ENCODE measurements at regions not wholly inside any gene's neighbourhood (a gene's known extent, or its start where the extent isn't known, plus 50 kb on each side); places are given as distances from the start of the nearest gene placed in this dataset.
A peak's percentile ranks its signal among the peaks of the same experiment; 100 is the strongest.

DNA sequence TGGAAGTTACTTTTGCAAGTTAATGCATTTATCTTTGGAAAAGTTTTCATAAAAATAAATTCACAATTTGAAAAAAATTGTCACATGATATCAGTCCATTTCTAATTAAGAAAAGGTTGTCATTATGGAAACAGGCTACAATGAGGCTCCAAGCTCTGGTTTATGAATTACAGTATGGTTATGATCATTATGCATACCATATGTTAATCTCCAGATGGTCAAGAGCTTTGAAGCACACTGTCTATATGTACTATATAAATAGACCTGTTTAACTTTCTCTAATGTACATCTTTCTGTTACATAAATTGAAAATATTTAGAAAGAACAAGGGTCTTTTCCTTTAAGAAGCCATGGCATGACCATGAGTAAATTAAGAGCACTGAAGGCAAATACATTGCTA, 2338.8 kb downstream of the PCDH7 start:
- intact Hi-C loops (cut with DNase I) = no loop called here
- DNase-seq = no peak

GRCh38 chr4:33060674-33061542, 2340.7 kb downstream of the PCDH7 start:
- intact Hi-C loops (cut with DNase I) = no loop called here
- peak in 9 of 10 donors; percentile 34 to 89 (median 45) for DNase-seq

DNA sequence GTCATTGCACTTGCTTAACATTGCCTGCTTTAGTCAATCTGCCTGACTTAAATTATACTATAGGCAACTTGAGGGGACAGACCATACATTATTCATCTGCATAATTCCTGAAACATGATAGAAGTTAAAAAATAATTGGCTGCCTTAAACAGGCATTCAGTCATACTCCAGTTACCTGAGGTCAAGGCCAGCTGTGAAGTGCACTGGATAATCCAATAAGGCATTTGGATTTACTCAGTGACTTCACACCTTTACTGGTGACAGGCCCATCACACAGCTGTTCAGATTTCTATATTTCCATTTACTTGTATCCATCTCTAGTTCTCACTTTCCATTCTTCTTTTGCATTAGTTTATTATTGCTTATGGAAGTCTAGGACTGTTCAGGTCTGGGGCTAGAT, 2341.6 kb downstream of the PCDH7 start:
- no peak for DNase-seq
- intact Hi-C loops (cut with DNase I) = no loop called here

- intact Hi-C loops (cut with DNase I) = no loop called here
- no peak for DNase-seq
Measured at GRCh38 chr4:33062155-33062806, 2342.1 kb downstream of the PCDH7 start.

DNA sequence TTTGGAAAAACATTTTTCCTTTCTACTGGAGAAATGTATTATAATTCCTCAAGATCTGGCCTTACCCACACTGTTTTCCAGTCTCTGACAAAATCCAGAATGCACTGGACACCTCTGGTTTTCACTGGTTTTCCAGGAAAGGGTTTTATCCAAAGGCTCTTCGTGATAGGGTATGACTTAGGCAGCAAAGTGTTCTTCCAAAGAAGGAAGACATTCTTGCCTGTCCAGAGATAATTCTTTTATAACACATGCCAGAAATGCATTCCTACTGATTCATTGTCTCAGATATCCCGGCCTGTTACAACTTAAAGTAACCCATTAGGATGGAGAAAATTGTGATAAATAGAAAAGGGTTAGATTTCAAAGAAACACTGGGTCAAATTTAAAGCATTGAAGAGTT, 2343.1 kb downstream of the PCDH7 start:
- no peak for DNase-seq
- intact Hi-C loops (cut with DNase I) = no loop called here

GRCh38 chr4:33064238-33064637, 2344.1 kb downstream of the PCDH7 start:
- DNase-seq = no peak
- intact Hi-C loops (cut with DNase I) = no loop called here

GRCh38 chr4:33065749-33066148, 2345.6 kb downstream of the PCDH7 start:
- intact Hi-C loops (cut with DNase I) = no loop called here
- DNase-seq = peak in 2 of 10 donors; percentile 9 to 66

DNA sequence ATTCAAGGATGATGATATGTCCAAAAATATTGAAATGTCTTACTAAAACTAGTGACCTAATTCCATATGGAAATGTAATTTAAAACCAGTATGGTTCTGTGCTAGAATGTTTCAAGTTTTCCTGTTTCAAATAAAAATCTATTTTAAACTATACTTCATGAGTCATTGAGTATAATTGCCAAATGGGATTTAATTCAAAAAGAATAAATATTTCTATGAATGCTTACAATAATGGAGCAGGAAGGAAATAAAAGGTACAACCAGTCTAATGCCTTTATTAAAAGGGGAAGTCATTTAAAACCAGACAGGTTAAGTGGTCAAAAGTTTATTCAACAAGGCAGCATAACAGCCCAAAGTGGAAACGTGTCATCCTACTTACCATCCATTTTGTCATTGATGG, 2347.1 kb downstream of the PCDH7 start:
- intact Hi-C loops (cut with DNase I) = no loop called here
- DNase-seq = no peak

DNA sequence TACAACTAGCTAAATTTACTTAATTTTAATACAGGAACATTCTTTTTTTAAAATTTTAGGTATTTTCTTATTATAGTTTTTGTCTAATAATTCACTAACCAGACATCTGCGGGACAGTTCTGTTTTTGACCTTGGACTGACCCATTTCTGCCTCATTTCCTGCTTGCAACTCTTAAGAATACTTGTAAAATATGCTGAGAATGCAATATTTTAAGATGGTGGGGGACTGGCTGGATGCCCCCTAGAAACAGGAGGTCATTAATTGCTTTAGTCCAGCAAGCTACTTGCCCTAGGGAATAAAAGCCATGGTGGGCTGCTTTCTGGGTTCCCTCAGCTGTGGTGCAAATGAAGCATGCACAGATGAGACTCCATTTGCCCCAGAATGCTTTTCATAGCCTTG, 2348.4 kb downstream of the PCDH7 start:
- DNase-seq = no peak
- intact Hi-C loops (cut with DNase I) = no loop called here

GRCh38 chr4:33071535-33071934, 2351.4 kb downstream of the PCDH7 start:
- no peak for DNase-seq
- intact Hi-C loops (cut with DNase I) = no loop called here

DNA sequence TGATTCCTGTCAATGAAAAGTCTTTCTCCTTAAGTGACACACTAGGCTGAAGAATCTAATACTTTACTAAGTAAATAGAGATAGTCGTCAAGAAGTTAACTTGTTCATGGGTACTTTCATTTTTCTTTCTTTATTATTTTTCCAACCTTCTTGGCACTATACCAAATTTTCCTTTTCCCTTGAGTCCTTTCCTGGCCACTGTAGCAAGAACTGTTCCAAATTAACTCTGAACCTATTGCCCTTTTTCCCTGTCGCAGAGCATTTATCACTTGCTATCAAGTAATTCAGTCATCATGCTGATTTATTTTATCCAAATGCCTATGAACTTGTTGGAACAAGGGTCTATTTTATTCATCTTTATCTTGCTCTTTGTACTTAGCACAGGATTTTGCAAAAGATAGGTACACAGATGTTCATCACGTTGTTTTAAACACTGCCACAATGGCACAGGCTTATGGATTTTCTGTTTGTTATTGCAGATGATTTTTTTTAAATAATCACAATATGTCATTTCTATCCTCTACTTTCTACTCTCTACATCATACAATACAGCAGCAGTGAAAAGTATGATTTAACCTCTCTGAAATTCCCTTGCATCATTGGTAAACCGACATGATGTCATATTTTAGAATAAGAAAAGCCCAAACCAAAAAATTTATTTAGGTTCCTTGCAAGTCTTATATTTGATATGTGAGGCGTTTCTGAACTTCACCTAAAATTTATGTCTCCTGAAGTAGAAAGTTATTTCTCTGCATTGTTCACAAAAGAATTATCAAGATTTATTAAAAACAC, 2352.3 kb downstream of the PCDH7 start:
- no peak for DNase-seq
- intact Hi-C loops (cut with DNase I) = no loop called here

GRCh38 chr4:33073811-33074210, 2353.6 kb downstream of the PCDH7 start:
- intact Hi-C loops (cut with DNase I) = no loop called here

DNA sequence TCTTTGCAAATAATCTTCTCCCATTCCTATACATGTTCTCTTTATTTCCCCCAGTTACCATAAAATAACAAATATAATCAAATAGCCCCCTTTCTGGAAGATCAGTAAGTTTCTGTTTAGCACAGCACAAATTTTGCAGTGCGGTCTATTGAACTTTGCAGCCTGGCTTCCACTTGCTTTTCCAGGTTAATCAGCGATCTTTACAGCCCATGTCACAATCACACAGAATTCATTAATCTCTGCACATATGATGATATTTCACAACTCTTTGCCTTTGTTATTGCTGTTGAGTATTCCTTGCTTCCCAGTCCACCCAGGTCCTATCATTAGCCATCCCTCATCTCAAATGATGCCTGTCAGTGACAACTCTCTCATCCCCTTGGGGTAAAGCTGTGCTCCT, 2358.0 kb downstream of the PCDH7 start:
- intact Hi-C loops (cut with DNase I) = no loop called here

More at GRCh38 chr4:33073811-33074210, 2353.6 kb downstream of the PCDH7 start:
- DNase-seq = no peak

DNA sequence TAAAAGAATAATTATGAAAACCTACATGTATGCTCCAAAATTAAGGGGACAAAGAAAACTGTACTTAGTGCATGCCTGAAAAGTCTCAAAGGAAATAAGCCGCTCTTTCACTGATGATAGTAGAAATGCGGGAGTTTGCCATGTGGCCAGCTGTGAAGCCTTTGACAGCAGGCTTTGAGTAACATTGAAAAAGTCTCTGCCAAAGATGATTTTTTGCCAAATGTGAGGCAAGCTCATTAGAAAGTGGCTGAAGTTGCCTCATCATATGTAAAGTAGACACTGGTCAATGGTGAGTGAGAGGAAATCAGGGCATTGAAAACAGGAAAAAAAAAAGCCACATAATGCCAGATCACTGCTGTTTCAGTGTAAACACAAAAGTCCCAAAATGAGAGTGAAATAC, 2360.1 kb downstream of the PCDH7 start:
- intact Hi-C loops (cut with DNase I) = no loop called here
- DNase-seq = no peak

More for the DNA sequence above, 2358.0 kb downstream of the PCDH7 start:
- no peak for DNase-seq

DNA sequence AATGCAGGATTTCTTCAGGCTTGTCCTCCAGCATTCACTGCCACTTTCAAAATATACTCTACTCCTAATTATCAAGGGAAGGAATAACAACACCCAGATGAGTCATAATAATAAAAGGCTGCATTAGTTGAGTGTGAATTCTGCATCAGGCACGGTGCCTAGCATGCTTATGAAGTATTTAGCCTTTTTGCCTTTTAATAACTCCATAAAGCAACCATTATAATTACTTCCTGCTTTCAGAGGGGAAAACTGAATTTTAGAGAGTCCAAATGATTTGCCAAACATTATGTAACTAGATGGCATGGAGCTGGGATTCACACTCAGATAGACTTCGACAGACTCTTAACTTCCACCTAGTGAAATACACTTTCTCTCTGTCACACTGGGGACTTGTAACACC, 2365.5 kb downstream of the PCDH7 start:
- intact Hi-C loops (cut with DNase I) = no loop called here
- no peak for DNase-seq

DNA sequence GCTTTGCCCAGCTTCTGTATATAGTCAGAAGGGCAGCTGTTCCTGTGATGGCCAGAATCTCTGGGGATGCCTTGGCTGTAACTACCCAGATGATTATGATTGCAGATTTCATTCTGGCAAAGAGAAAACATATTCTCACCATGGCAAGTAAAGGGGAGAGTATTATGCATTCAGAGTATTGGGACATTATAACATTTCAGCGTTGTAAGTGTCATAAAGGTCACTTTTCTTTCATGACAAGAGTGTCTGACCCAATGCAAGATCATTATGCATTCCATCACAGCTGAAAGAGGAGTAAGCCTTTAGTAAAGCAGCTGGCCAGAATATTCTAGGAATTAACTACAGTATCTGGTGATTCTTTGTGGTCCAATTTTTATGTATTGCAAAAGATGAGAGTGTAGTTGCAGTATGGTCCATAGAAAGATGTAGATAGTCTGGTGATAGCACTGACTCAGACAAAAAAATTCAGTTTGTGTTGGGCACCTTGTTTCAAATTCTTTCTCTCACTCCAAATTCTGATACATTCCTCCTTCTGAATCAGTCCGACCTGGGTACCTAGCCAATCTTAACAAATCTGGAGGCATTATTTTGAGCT, 2366.3 kb downstream of the PCDH7 start:
- intact Hi-C loops (cut with DNase I) = no loop called here
- DNase-seq = no peak

DNA sequence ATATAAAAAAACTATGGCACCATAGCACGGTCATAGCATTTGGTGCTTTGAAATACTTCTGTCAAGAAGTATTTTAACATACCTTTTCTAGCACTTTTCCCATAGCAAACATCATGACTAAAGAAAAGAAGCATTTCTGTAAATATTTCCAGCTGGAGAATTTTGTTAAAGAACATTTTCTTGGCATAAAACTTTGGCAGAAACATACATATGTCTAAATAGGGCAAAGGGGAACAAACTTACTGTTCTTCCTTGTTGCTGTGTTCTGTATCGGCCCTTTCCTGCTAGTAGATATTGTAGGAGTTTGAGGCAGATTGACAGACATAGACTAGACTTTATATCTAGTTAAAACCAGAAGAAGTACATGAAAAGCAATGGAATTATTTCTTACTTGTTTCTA, 2368.5 kb downstream of the PCDH7 start:
- no peak for DNase-seq
- intact Hi-C loops (cut with DNase I) = no loop called here

GRCh38 chr4:33090910-33091309, 2370.7 kb downstream of the PCDH7 start:
- intact Hi-C loops (cut with DNase I) = no loop called here
- no peak for DNase-seq

DNA sequence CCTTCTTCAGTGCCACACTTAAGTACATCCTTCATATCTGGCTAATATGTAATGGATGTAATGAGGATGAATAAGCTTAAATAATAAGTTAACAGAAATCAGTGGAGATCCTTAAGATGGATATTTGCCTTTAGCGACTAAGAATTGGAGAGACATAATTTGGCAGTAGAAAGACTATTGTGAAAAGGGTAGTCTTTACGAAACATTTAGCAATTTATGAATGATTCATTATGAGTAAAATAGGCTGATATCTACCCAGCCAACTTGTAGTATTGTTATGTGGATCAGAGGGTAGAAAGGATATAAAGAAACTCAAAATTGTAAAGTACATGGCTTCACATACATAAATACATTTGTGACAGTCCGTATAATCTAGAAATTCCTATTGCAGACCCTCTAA, 2371.8 kb downstream of the PCDH7 start:
- intact Hi-C loops (cut with DNase I) = no loop called here
- no peak for DNase-seq

DNA sequence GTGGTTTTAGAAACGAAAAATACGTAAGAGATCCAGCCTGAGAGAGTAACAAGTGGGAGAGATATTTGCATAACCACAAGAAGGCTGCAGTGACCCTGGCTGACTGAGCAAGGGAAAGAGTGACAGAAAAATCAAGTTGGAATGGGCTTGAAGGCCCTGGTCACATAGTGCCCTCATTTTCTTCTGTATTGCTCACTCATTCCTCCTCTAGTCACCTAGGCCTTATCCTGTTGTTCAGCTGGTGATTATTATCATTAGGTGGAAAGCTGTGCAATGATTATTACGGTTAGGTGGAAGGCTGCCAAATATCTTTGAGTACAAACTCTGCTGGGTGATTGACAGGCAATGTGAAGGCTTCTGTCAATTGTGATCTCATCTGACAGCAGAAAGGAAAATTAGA, 2384.1 kb downstream of the PCDH7 start:
- intact Hi-C loops (cut with DNase I) = no loop called here
- no peak for DNase-seq

DNA sequence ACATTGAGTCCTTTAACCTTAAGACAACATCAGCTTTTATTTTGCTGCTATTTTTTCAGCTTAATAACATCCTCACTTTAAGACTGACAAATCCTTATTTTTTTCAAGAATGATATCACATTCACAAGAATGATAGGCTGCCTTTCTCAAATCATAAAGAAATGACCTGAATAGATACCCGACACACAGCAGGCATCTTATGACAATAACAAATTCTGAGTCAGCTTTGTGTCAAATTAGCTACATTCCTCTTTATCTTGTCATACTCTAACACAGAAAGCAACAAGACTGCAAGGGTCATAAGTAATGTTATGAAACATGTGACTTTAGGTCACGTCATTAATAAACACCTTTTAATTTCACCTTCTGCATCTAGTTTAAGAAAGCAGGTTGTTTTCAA, 2387.6 kb downstream of the PCDH7 start:
- no peak for DNase-seq
- intact Hi-C loops (cut with DNase I) = no loop called here
